ENCODE measurements at regions not wholly inside any gene's neighbourhood (a gene's known extent, or its start where the extent isn't known, plus 50 kb on each side); places are given as distances from the start of the nearest gene placed in this dataset.

DNA sequence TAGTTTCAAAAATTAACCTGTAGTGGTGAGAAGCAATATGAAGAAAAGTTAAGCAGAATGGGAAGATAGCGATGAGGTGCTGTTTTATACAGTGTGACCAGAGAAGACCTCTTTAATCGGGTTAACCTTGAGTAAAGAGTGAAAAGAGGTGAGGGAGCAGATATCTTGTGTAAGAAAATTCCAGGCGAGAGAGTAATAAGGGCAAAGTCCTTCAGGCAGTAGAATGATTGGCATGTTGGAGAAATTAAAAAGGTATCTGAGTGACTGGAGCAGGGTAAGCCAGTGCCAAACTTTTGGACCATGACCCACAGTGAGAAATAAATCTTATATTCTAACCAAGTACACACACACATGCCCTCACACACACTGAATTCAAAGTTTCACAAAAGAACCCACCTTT is 374.7 kb upstream of the LARGE1 start (continued):
- TF ChIP-seq, protein P1, sequence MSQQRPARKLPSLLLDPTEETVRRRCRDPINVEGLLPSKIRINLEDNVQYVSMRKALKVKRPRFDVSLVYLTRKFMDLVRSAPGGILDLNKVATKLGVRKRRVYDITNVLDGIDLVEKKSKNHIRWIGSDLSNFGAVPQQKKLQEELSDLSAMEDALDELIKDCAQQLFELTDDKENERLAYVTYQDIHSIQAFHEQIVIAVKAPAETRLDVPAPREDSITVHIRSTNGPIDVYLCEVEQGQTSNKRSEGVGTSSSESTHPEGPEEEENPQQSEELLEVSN (IDR thresholded peaks at IDR 0.05; ENCODE audit: borderline replicate concordance, low read depth), result no peak

DNA sequence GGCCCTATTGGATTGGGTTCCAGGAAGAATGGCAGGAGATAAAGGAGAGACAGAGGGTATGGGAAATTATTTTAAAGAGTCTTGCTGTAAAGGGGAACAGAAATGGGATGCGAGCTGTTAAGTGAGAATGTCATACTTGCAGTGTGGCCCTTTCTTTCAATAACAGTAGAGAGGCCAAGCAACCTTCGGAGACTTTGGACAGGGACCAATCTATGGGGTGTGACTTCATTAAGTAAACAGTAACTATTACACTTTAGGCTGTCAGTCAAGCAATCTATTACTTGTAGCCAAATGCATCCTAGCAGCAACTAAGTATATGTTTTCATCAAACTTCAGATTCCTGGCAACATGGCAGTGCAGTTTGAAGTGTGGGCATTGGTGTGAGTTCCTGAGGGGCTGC is 376.2 kb upstream of the LARGE1 start:
- ATAC-seq, result no peak
- FAIRE-seq, result no peak
- Histone ChIP-seq H3K4me2 (no peak overlapping the region), H3K4me3 (no peak overlapping the region), H3K4me1 (no peaks in the 10 kb centered on the region), H3K9me3 (no peaks in the 10 kb centered on the region), H3K27ac (no peak overlapping the region)
- no peak for TF ChIP-seq NR3C1 (IDR thresholded peaks at IDR 0.05)
- no peak for TF ChIP-seq NPAS2 (CRISPR knock-in tag; IDR thresholded peaks at IDR 0.05; ENCODE audit: borderline replicate concordance)
- no peak for TF ChIP-seq ZSCAN20 (CRISPR knock-in tag; IDR thresholded peaks at IDR 0.05)
- no peak for TF ChIP-seq MAX (IDR thresholded peaks at IDR 0.05)
- TF ChIP-seq EHF (CRISPR knock-in tag; IDR thresholded peaks at IDR 0.05), result no peak
- TF ChIP-seq, protein P1 (IDR thresholded peaks at IDR 0.05; ENCODE audit: borderline replicate concordance, low read depth), result no peak
- no peak for TF ChIP-seq CBX2 (IDR thresholded peaks at IDR 0.05; ENCODE audit: borderline replicate concordance, low read depth)
- no peak for TF ChIP-seq EP300 (IDR thresholded peaks at IDR 0.05)
- TF ChIP-seq, protein P2, sequence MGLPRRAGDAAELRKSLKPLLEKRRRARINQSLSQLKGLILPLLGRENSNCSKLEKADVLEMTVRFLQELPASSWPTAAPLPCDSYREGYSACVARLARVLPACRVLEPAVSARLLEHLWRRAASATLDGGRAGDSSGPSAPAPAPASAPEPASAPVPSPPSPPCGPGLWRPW (IDR thresholded peaks at IDR 0.05), result no peak
- TF ChIP-seq HOXA7 (CRISPR knock-in tag; IDR thresholded peaks at IDR 0.05), result no peak
- no peak for TF ChIP-seq ZFP36 (IDR thresholded peaks at IDR 0.05; ENCODE audit: borderline replicate concordance, partially characterized antibody)
- no peak for TF ChIP-seq RFX5 (IDR thresholded peaks at IDR 0.05)
- no peak for TF ChIP-seq GATA3 (IDR thresholded peaks at IDR 0.05; ENCODE audit: borderline replicate concordance)
- TF ChIP-seq FOSB (CRISPR knock-in tag; IDR thresholded peaks at IDR 0.05), result no peak
- no peak for TF ChIP-seq BHLHE40 (IDR thresholded peaks at IDR 0.05; ENCODE audit: low read depth, low read length)
- POLR2A ChIA-PET, result no interaction called here
- CTCF ChIA-PET, result no interaction called here
- 4% methylated on average over 2 of the region's 2 CpGs for WGBS (ENCODE audit: missing lambda C conversion rate)
- no peak for DNase-seq (ENCODE audit: low read depth in 1 of 2, low spot score in 1 of 2)

- no peak overlapping the region for H3K4me2 ChIP-seq
- ChIA-PET POLR2A (no interaction called here), CTCF (no interaction called here)
- TF ChIP-seq TP53 (CRISPR knock-in tag; IDR thresholded peaks at IDR 0.05), result no peak
- no peak for TF ChIP-seq KDM5A (IDR thresholded peaks at IDR 0.05)
- TF ChIP-seq, protein P1 (IDR thresholded peaks at IDR 0.05; ENCODE audit: borderline replicate concordance, low read depth), result no peak
- DNase-seq (ENCODE audit: low read depth in 1 of 2, low spot score in 1 of 2) (no peak), FAIRE-seq (no peak), ATAC-seq (no peak)
- WGBS (ENCODE audit: missing lambda C conversion rate), result 0% methylated on average over 1 of the region's 1 CpG
- H3K27ac ChIP-seq, result no peak overlapping the region
- H3K4me1 ChIP-seq, result no peaks in the 10 kb centered on the region
- H3K4me3 ChIP-seq, result no peak overlapping the region
- H3K9me3 ChIP-seq, result no peaks in the 10 kb centered on the region
Observed at GRCh38 chr22:34297536-34298120, 377.4 kb upstream of the LARGE1 start.

DNA sequence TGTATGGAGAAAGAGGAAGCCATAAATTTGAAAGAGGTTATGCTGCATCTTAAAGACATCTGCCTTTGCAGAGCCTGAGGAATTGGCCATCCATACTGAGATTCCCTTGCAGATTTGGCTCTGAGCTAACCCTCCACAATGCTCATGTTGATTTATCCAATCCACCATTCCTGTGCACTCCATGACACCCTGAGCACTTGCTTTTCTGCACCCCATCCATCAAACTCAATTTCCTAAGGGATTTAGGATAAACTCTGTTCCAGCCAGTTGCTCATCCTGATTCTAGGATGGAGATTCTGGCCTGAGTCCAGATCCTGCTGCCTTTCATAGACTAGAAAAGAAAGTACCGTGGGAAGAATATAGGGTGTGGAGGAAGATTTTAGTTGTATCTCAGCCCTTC is 379.2 kb upstream of the LARGE1 start:
- POLR2A ChIA-PET, result no interaction called here
- no peak for TF ChIP-seq POLR2A (IDR thresholded peaks at IDR 0.05; ENCODE audit: low read length)
- TF ChIP-seq, protein P2 (IDR thresholded peaks at IDR 0.05), result no peak
- no peak for FAIRE-seq
- WGBS (ENCODE audit: missing lambda C conversion rate), result 0% methylated on average over 1 of the region's 1 CpG
- ATAC-seq, result no peak
- CTCF ChIA-PET, result no interaction called here
- Histone ChIP-seq H3K9me3 (no peaks in the 10 kb centered on the region), H3K4me1 (no peaks in the 10 kb centered on the region), H3K4me2 (no peak overlapping the region), H3K27ac (no peak overlapping the region), H3K4me3 (no peak overlapping the region)
- no peak for DNase-seq (ENCODE audit: low read depth in 1 of 2, low spot score in 1 of 2)
